DOHH2 (cell line): ENCODE measurements at regions not wholly inside any gene's neighbourhood (a gene's known extent, or its start where the extent isn't known, plus 50 kb on each side); places are given as distances from the start of the nearest gene placed in this dataset.

ENCODE experiments used
- H3F3A ChIP-seq: fragments of 200-600 bp; sonication (generic), shearing (Covaris generic); 2 replicates; pipeline ENCODE4 v1.6.0; 2016; ENCODE audit warnings: antibody characterized with exemption, mild to moderate bottlenecking; ENCODE audit not compliant: control insufficient read depth, insufficient read depth
- H3K27ac ChIP-seq: fragments of 200-600 bp; sonication (generic); 2 replicates; pipeline ENCODE4 v1.5.1; 2014; ENCODE audit warnings: low read depth, mild to moderate bottlenecking, low read length, moderate library complexity
- H3K27me3 ChIP-seq: fragments of 200-600 bp; sonication (generic); 2 replicates; pipeline ENCODE4 v1.6.1; 2014; ENCODE audit warnings: mild to moderate bottlenecking, low read length, mixed read lengths; ENCODE audit not compliant: control insufficient read depth
- H3K36me3 ChIP-seq: fragments of 200-600 bp; sonication (generic); 2 replicates; pipeline ENCODE4 v1.6.1; 2014; ENCODE audit warnings: mild to moderate bottlenecking, low read length, moderate library complexity, mixed read lengths; ENCODE audit not compliant: control insufficient read depth
- H3K4me1 ChIP-seq: fragments of 200-600 bp; sonication (generic); 2 replicates; pipeline ENCODE4 v1.6.1; 2014; ENCODE audit warnings: mild to moderate bottlenecking, low read length, mixed read lengths; ENCODE audit not compliant: control insufficient read depth
- H3K4me2 ChIP-seq: fragments of 200-600 bp; sonication (generic); 2 replicates; pipeline ENCODE4 v1.6.0; 2014; ENCODE audit warnings: mild to moderate bottlenecking, low read length, moderate library complexity
- H3K4me3 ChIP-seq: fragments of 200-600 bp; sonication (generic); 2 replicates; pipeline ENCODE4 v1.5.1; 2014; ENCODE audit warnings: mild to moderate bottlenecking, low read length, mixed read lengths
- H3K79me2 ChIP-seq: fragments of 200-600 bp; sonication (generic); 2 replicates; pipeline ENCODE4 v1.6.1; 2014; ENCODE audit warnings: mild to moderate bottlenecking, low read length, mixed read lengths; ENCODE audit not compliant: control insufficient read depth
- H3K9me2 ChIP-seq: fragments of 200-600 bp; sonication (generic); replicated peaks from 2 replicates; pipeline ENCODE4 v1.6.1; 2014; ENCODE audit warnings: mild to moderate bottlenecking, low read length, mixed read lengths; ENCODE audit not compliant: control insufficient read depth
- H3K9me3 ChIP-seq: fragments of 200-600 bp; sonication (generic); 2 replicates; pipeline ENCODE4 v1.6.1; 2014; ENCODE audit warnings: antibody characterized with exemption, low read length, mixed read lengths; ENCODE audit not compliant: control insufficient read depth, insufficient read depth
- H4K20me1 ChIP-seq: fragments of 200-600 bp; sonication (generic); 2 replicates; pipeline ENCODE4 v1.6.0; 2014; ENCODE audit warnings: low read depth, mild to moderate bottlenecking, antibody characterized with exemption, low read length, moderate library complexity; ENCODE audit not compliant: control insufficient read depth, insufficient read depth
- CTCF ChIP-seq: fragments of 200-600 bp; sonication (generic); IDR thresholded peaks from one replicate; pipeline ENCODE4 v1.5.1; 2014; ENCODE audit warnings: antibody characterized with exemption, mild to moderate bottlenecking, low read depth, low read length; ENCODE audit not compliant: poor library complexity, severe bottlenecking
- EZH2phosphoT487 ChIP-seq: fragments of 200-600 bp; sonication (generic); IDR thresholded peaks from 2 replicates; pipeline ENCODE4 v1.6.1; 2017; ENCODE audit warnings: borderline replicate concordance, mild to moderate bottlenecking, antibody characterized with exemption, low read length, moderate library complexity, mixed read lengths

- H3K79me2 ChIP-seq: no peaks in the 10 kb centered on the region
- TF ChIP-seq CTCF: no peak
- TF ChIP-seq EZH2phosphoT487: no peak
- no peaks in the 10 kb centered on the region for H3K4me1 ChIP-seq
- H3K27me3 ChIP-seq: no peaks in the 10 kb centered on the region; the same call in 1 of the 2 replicates
- no peak overlapping the region for H3K4me3 ChIP-seq
- H4K20me1 ChIP-seq: no peaks in the 10 kb centered on the region
- peaks cover 7% of the 10 kb centered on the region; the same call in 1 of the 2 replicates for H3K9me3 ChIP-seq
- no peaks in the 10 kb centered on the region for H3F3A ChIP-seq
- no peaks in the 10 kb centered on the region for H3K9me2 ChIP-seq
- no peak overlapping the region for H3K27ac ChIP-seq
- no peaks in the 10 kb centered on the region for H3K36me3 ChIP-seq
- no peak overlapping the region for H3K4me2 ChIP-seq
Observed at GRCh38 chr10:125233726-125234125, 73.4 kb upstream of the CTBP2 start.

GRCh38 chr10:125232841-125233240 lies 72.5 kb upstream of the CTBP2 start:
- H3K27me3 ChIP-seq: no peaks in the 10 kb centered on the region; the same call in 1 of the 2 replicates
- no peaks in the 10 kb centered on the region for H3K36me3 ChIP-seq
- no peaks in the 10 kb centered on the region for H3K9me2 ChIP-seq
- H3K4me3 ChIP-seq: no peak overlapping the region
- no peaks in the 10 kb centered on the region for H4K20me1 ChIP-seq
- TF ChIP-seq EZH2phosphoT487 (no peak), CTCF (no peak)
- H3K4me2 ChIP-seq: no peak overlapping the region
- no peak overlapping the region for H3K27ac ChIP-seq
- no peaks in the 10 kb centered on the region for H3K9me3 ChIP-seq
- H3K4me1 ChIP-seq: no peaks in the 10 kb centered on the region
- H3K79me2 ChIP-seq: no peaks in the 10 kb centered on the region
- H3F3A ChIP-seq: no peaks in the 10 kb centered on the region

GRCh38 chr10:125231813-125232475 lies 71.6 kb upstream of the CTBP2 start:
- no peaks in the 10 kb centered on the region for H3K9me3 ChIP-seq
- H3K4me1 ChIP-seq: no peaks in the 10 kb centered on the region
- H3K79me2 ChIP-seq: no peaks in the 10 kb centered on the region
- H4K20me1 ChIP-seq: no peaks in the 10 kb centered on the region
- H3K27ac ChIP-seq: no peak overlapping the region
- no peak overlapping the region for H3K4me2 ChIP-seq
- H3K4me3 ChIP-seq: no peak overlapping the region
- no peaks in the 10 kb centered on the region for H3K9me2 ChIP-seq
- no peak for TF ChIP-seq EZH2phosphoT487
- no peak for TF ChIP-seq CTCF
- no peaks in the 10 kb centered on the region for H3F3A ChIP-seq
- no peaks in the 10 kb centered on the region; the same call in 1 of the 2 replicates for H3K27me3 ChIP-seq
- H3K36me3 ChIP-seq: no peaks in the 10 kb centered on the region
